AG08395 (cell line): ENCODE measurements at regions not wholly inside any gene's neighbourhood (a gene's known extent, or its start where the extent isn't known, plus 50 kb on each side); places are given as distances from the start of the nearest gene placed in this dataset.
A peak's percentile ranks its signal among the peaks of the same experiment; 100 is the strongest.
"Not testable (repeated sequence)": the region's sequence is repeated elsewhere in the genome, so short reads cannot be mapped to it uniquely, and the experiment has no call there.

Experiments
- DNase-seq: peaks from one replicate; pipeline ENCODE4 v3.0.0; 2012; ENCODE audit warnings: mixed read lengths, low spot score

DNA sequence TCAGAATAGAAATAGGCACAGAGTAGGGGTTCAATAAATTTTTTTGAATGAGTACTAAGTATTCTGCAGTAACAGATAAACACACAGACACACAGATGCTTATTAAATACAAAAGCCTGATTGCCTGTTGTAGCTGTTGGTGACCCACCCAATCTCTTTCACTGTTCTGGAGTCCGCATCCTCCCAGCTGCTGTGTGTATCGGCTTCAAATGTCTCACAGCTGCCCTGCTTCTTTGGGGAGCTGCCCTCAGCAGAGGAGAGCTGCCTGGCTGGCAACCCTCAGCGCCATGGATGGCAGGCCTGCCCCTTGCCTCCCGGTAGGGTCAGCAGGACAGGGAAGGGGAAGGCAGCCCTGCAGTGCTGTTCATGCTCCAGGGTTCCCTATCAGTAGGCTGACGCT, 50.5 kb upstream of the PRNP start:
- DNase-seq = no peak

DNA sequence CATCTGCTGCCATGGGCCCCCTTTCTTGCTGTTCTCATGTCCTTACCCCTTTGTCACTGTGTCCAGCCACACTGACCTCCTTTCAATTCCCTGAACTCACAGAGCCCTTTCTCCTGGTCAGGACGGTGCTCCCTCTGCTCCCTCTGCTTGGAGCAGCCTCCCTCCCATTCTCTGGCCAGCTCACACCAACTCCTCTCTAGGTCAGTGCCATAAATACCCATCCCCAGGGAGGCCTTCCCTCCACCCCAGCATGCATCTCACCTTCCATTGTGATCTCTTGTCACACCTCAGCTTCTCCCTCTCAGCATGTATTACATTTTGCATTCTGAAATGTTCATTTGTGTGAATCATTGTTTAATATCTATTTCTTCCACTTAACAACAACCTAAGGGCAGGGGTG, 50.9 kb upstream of the PRNP start:
- no peak for DNase-seq

DNA sequence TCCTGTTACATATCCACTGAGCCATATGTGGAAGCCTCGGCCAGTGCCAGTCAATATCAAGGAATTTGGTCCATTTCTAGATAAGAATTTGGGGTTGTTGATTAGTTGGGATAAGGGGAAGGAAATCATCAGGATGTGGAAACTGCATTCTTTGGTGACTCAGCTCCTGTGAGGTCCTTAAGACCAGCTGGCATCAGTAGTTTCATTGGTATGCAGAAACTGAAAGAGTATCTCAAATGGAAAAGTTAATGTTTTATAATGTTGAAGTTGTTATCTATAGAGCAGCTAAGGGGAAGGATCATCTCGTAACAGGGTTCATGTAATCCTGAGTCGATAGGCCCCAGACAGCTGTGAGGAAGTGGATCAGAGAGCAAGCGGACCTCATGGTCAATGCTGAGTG, 52.5 kb upstream of the PRNP start:
- DNase-seq = peak; percentile 80

DNA sequence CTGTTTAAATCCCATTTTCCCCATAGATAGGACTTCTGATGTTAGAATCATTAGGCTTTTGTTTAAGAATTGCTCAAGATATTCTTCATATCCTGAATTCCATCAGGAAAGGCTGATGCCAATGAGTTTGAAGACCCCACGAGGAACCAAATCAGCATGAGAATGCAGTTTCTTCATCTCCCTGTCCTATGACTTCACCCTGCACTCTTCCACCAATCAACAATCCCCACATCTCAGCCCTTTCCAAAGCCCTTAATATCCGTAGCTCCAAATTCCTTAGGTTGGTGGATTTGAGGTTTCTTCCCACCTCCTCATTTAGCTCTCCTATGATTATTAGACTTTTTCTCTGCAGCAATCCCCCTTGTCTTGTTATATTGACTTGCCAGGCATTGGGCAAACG, 52.9 kb upstream of the PRNP start:
- no peak for DNase-seq

DNA sequence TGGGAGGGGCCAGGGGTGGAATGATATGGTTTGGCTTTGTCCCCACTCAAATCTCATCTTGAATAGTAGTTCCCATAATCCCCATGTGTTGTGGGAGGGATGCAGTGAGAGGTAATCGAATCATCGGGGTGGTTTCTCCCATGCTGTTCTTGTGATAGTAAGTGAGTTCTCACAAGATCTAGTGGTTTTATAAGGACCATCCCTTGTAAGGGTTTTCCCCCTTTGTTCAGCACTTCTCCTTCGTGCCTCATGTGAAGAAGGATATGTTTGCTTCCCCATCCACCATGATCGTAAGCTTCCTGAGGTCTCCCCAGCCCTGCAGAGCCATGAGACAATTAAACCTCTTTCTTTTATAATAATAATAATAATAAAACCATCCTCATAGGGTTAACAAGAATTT, 53.4 kb upstream of the PRNP start:
- DNase-seq = no peak

DNA sequence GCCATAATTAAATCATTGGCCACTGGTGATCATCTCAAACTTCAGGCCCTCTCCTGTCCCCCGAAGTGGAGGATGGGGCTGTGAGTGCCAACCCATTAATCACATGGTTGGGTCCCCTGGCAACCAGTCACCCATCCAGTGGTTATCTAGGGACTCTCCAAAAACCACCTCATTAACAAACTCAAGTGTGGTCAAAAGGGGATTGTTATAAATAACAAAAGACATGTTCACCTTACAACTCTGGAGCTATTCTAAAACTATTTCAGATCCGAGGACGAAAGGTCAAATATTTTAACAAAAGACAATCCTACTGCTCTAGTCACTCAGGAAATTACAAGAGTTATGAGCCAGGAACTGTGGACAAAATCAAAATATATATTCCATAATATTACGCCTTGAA, 60.0 kb upstream of the PRNP start:
- no peak for DNase-seq

DNA sequence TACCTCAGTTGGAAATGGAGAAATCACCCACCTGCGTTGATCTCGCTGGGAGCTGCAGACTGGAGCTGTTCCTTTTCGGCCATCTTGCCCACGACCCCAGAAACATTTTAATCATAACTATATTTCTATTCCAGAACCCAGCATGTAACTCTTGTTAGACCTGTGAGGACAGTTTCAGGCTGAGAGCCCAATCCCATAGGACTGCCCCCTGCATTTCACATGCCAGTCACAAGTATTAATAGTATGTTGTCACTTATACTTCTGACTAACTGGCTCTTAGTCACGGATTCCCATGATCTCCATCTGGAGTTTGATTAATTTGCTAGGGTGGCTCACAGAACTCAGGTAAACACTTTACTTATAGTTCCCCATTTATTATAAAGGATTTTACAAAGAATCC, 60.6 kb upstream of the PRNP start:
- no peak for DNase-seq

DNA sequence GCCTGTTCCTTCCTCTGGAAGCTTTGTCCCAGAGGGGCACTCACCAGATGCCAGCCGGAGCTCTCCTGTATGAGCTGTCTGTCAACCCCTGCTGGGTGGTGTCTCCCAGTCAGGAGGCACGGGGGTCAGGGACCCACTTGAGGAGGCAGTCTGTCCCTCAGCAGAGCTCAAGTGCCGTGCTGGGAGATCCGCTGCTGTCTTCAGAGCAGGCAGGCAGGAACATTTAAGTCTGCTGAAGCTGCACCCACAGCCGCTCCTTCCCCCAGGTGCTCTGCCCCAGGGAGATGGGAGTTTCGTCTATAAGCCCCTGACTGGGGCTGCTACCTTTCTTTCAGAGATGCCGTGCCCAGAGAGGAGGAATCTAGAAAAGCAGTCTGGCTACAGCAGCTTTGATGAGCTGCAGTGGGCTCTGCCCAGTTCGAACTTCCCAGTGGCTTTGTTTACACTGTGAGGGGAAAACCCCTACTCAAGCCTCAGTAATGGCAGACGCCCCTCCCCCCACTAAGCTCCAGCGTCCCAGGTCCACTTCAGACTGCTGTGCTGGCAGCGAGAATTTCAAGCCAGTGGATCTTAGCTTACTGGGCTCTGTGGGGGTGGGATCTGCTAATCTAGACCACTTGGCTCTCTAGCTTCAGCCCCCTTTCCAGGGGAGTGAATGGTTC, 61.5 kb upstream of the PRNP start:
- not testable (repeated sequence) for DNase-seq

DNA sequence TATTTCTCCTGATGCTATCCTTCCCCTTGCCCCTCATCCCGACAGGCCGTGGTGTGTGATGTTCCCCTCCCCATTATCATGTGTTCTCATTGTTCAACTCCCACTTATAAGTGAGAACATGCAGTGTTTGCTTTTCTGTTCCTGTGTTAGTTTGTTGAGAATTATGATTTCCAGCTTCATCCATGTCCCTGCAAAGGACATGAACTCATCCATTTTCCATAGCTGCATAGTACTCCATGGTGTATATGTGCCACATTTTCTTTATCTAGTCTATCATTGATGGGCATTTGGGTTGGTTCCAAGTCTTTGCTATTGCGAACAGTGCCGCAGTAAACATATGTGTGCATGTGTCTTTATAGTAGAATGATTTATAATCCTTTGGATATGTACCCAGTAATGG, 67.1 kb upstream of the PRNP start:
- DNase-seq = not testable (repeated sequence)

DNA sequence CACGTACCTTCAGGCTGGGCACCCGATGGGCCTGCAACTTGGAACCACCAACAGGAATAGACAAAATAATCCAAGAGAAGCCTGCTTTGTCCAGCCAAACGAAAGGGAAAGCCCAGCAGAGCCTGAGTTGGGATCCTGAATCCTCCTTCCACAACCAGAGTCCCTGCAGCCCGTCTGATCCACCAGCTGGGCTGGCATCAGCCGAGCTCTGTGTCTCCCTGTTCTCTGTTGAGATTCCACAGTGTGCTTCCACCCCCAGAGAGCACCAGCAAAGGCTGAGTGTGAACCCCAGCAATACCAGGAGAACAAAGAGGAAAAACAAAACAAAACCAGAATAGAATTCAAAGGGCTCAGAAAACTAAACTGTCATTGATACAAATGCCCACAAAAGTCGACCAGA, 68.8 kb upstream of the PRNP start:
- DNase-seq = no peak

DNA sequence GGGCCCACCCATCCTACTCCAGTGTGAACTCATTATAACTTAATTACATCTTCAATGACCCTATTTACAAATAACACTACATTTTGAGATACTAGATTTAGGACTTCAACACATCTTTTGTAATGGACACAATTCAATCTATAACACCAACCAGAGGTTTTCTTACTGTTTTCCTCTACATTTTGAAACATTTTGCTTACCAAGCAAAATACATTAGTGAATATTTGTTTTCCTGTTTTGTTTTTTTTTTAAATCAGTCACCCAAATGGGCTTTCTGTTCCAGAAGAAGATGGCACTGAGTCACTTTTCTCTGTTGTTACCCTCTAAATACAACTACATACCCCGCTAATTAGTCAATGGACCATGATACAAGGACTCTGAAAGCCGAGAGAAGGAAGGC, 69.2 kb upstream of the PRNP start:
- no peak for DNase-seq

DNA sequence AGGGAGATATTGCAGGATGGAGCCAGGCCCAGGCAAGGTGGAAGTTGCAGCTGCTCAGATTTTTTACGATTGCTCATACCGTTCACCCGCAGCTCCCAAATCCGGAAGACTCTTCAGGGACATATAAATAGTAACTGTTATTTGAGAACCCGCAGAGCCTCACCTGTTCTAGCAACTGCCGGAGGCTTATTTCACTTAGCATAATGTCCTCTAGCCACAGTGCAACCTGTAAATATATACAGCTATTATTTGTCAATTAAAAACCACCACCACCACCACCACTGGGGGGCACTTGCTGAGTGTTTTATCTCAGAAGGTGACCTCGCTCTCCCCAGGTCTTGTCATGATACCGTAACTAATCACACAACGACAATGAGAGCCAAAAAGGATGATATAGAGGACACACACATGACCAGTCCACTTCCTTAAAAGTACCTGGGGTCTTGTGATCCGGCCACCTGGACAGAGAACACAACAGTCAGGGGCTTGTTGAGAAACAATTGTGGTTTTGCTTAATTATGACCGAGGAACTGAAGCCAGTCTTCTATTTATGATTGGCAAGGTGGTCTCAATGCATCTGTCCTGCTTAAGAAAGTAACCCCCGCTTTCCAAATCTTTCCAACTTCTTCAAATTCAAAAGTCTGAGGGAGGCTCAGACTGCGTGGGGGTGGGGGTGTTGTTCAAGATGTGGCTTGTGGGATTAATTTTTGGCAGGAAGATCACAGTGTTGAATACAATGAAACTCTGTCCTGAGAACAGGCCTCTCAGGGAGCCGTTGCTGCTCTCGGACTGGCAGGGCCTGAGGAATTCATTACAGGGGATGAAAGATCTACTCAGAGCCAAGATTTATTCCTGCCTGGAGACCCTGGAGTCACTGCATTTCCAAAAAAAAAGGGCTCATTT, 72.3 kb upstream of the PRNP start:
- DNase-seq = peak; percentile 46

DNA sequence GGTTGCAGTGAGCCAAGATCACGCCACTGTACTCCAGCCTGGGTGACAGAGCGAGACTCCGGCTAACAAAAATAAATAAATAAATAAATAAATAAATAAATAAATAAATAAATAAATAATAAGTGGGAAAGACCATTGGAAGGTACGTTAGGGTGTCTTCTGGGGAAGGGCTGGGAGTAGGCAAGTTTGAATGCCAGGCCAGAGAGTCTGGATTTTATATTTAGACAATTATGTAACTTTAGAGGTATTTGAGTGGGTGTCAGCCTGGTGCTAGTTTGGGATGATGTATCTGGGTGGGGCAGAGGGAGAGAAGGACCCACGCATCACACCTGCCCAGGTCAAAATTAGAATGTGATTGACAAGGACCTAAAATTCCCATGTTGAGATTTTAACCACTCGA, 73.1 kb upstream of the PRNP start:
- DNase-seq = peak; percentile 33

DNA sequence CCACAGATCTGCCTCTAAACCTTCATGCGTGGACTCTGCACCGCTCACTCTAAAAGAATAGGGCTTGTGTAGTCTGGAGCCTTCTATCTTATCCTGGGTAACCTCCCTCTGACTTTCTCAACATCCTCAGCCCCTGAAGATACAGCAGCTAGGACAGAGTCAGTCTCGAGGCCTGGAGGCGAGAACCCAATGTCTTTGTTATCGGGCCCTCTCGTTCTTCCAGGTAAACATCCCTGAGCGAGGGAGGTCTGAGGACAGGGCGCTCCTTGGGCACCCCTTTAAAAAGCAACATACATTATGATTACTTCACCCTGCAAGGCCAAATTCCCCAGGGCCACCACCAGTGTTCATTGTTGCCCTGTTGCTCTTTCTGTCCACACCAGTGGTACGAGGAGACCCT, 75.4 kb upstream of the PRNP start:
- no peak for DNase-seq

DNA sequence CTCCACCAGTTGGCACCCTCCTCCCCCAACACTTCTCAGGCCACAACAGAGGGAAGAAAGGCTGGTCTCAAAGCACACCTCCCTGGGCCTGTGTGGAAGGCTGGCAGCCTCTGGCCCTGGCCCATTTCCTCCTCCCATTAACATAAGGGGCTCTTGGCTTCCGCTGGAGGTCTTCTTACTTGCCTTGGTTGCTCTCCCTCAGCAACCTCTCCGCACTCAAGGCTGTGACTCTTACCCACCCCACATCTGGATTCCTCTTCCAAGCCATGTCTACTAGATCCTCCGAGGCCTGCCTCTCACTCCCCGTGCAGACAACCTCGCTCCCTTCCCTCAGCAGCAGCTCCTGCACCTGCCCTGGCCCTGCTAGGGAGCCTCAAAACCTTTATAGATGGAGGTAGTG, 76.7 kb upstream of the PRNP start:
- DNase-seq = no peak

DNA sequence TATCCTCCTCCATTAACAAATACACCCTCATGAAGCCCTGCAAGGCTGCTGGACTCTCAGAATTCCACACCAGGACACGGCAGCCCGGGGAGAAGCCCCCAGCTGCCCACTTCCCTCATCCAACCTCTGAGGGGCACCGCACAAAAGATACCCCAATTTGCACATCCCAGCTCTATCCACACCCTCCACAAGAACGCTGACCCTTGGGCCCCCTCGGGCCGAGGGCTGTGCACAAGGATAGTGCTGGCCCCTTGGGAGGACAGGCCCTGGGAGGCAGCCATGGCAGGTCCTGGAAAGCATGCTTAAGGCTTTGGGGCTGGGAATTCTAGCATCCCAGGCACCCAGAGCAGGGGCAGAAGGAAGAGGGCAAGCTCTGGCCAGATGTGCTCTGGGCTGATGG, 77.4 kb upstream of the PRNP start:
- no peak for DNase-seq

DNA sequence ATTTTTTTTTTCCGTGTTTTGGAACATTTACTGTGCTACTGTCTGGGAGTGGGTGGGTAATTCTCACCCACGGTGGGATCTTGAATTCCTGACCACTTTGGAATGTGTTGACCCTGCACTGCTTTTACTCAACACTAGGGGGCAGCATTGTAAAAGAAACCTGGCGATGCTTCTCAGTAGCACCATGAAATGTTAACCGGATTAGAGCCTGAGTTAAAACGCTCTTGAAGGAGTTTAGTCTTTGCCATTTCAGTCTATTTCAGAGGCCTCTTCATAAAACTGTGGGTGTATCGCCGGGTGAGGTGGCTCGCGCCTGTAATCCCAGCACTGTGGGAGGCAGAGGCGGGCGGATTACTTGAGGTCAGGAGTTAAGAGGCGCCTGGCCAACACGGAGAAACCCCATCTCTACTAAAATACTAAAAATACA, 79.0 kb upstream of the PRNP start:
- DNase-seq = peak; percentile 72

DNA sequence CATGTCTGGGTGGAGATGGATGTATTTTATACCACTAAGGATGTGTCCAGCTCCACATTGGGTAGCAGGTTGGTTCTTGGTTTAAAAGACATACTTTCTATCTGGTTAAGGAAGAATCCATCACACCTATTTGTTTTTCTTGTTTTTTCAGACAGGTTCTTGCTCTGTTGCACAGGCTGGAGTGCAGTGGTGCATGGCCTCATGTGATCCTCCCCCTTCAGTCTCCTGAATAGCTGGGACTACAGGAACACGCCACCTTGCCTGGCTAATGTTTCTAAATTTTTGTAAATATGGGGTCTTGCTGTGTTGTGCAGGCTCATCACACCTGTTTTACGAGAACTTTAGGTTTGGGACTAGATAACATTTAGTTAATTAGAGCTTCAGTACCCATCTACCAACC, 80.2 kb upstream of the PRNP start:
- no peak for DNase-seq

DNA sequence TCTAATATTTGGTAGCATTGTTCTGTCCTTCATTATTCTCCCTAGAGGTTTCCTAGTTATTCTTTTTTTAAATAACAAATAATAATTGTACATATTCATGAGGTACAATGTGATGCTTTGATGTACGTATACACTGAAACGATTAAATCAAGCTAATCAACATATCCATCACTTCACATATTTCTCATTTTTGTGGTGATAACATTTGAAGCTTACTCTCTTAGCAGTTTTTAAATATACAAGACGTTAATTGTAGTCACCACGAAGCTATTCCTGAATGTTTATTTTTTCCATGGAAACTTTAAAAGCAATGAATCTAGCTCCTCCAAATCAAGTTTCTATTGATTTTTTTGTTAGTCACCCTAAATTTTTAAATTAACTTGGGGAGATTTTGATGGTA, 81.1 kb upstream of the PRNP start:
- DNase-seq = no peak

DNA sequence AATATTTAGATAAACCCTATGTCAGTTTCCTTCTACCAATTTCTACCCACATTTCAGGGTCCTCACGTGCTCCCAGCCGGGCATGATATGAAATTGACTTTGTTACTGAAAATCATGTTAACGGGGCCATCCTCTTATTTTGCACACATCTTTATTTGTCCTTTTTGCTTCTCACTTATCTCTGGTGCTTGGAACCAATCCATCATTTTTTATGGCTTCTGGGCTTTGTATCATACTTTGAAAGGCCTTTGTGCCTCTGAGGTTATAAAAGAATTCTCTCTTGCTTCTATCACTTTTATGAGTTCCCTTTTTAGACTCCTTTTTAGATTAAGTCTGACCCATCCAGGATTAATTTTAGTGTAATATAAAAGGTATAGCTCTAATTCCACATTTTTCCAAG, 81.7 kb upstream of the PRNP start:
- DNase-seq = no peak

DNA sequence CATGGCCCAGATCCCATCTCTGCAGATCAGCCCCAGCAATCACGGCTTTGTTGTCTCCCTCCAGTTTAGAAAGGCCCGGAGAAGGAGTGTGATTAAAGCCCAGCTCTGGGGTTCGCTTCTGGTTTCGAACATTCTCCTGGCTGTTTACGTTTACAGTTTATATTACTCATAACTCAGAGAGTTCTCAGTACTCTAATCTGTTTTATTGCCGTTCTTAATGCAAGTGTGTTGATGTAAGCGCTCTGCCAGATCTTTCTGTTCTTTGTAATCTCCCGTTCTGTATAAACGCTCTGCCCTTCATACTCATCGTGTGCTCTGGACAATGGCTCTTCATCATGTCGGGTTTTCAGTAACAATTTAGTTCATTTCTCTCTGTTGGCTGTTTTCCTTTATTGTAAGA, 82.5 kb upstream of the PRNP start:
- DNase-seq = no peak

DNA sequence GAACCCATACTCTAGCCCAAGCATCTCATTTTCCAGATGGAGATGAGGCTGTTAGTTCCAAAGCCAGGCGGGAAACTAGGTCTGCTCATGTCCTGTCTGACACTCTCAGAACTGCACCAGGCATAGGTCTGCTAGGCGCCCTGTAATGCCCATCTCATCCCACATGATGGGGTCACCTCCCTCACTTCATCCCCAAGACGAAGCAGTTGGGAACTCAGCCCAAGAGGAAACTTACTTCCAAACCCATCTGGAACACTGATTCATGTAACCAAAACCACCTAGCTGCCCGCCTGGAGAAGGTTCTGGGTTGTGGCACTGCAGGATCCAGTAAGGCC, 84.0 kb upstream of the PRNP start:
- peak; percentile 39 for DNase-seq

DNA sequence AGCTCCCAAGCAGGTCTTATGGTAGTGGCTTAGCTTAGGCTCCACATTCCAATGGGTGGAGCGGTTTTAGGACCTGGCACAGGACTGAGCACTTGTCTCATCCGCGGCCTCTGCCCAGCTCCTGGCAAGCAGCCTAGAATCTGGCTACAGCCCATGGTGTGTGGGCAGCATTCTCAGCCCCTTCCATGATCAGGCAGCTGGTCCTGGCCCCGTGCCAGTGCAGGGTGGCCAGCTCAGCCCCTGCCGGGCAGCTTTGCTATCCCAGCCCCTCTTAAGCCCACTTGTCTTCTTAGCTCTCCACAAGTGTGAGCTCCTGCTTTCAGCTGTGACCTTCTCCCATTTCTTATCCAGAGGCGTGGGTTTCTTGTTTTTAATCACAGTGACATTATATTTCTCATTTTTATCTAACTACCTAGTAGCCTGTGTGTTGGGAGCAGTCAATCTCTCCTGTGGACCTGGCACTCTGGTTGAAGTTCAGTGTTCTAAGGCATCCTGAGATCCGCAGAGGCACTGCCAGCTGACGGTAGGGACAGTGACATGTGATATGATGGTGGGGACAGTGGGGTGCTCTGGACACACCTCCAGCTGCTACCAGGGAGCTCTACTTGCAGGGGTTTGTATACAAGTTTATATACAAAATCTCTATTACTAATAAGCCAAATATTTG, 84.5 kb upstream of the PRNP start:
- DNase-seq = peak; percentile 11
